Activated T-cell treated with anti-CD3 and anti-CD28 coated beads, Interleukin-2, amount 50 U/mL, for 72 hours (primary cell): ENCODE measurements at regions not wholly inside any gene's neighbourhood (a gene's known extent, or its start where the extent isn't known, plus 50 kb on each side); places are given as distances from the start of the nearest gene placed in this dataset.

Source experiments
- ATAC-seq, 2 donors: fragments of 150-1000 bp; cut with Tn5 transposase; replicated peaks in 1 of 2; 2 replicates each; pipeline ENCODE4 v1.10.0; 2021; ENCODE audit warnings: moderate library complexity in 2 of 2, mild to moderate bottlenecking in 1 of 2
- DNase-seq, 2 donors: peaks; one replicate each; pipeline ENCODE4 v3.0.0; 2021 to 2022; ENCODE audit warnings: mixed read lengths in 1 of 2
- H3K27ac Mint-ChIP-seq: one replicate; pipeline ENCODE4 v1.8.0; 2022; ENCODE audit warnings: mild to moderate bottlenecking, moderate library complexity, mixed read lengths
- H3K27me3 Mint-ChIP-seq: one replicate; pipeline ENCODE4 v1.8.0; 2022; ENCODE audit warnings: low read depth, mixed read lengths
- H3K36me3 Mint-ChIP-seq, 2 donors: one replicate each; pipeline ENCODE4 v1.8.0; 2022; ENCODE audit warnings: mixed read lengths in 2 of 2, mild to moderate bottlenecking in 1 of 2; ENCODE audit not compliant: insufficient read depth in 2 of 2
- H3K4me1 Mint-ChIP-seq: one replicate; pipeline ENCODE4 v1.8.0; 2022; ENCODE audit warnings: low read depth, mixed read lengths
- H3K4me3 Mint-ChIP-seq, 2 donors: one replicate each; pipeline ENCODE4 v1.8.0; 2022; ENCODE audit warnings: mild to moderate bottlenecking in 2 of 2, mixed read lengths in 2 of 2, moderate library complexity in 2 of 2
- H3K9me3 Mint-ChIP-seq, 2 donors: one replicate each; pipeline ENCODE4 v1.8.0; 2022; ENCODE audit warnings: mixed read lengths in 2 of 2

DNA sequence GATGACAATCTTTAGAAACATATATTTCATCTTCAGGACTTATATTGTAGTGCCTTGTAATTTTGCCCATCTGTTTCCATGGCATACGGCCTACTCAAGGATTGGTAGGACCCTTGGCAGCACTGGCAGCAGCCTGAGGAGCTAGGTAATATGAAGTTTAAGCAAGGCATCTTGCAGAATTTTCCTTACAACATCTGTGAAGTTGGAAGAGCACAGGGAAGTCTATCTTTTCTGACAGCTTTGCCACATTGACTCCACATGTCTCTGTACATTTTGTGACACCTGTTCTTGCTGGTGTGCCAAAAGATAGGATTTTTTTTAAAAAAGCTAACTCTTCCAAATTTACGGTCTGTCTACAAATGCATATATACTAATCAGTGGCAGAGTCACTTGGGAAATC lies 1235.2 kb downstream of the PCDH7 start:
- no peak overlapping the region for H3K4me3 Mint-ChIP-seq
- H3K4me1 Mint-ChIP-seq = no peaks in the 10 kb centered on the region
- H3K9me3 Mint-ChIP-seq = peaks cover 9 to 13% of the 10 kb centered on the region in 2 donors
- no peak for ATAC-seq
- H3K27me3 Mint-ChIP-seq = no peaks in the 10 kb centered on the region
- no peak for DNase-seq
- H3K36me3 Mint-ChIP-seq = no peaks in the 10 kb centered on the region
- H3K27ac Mint-ChIP-seq = no peak overlapping the region

DNA sequence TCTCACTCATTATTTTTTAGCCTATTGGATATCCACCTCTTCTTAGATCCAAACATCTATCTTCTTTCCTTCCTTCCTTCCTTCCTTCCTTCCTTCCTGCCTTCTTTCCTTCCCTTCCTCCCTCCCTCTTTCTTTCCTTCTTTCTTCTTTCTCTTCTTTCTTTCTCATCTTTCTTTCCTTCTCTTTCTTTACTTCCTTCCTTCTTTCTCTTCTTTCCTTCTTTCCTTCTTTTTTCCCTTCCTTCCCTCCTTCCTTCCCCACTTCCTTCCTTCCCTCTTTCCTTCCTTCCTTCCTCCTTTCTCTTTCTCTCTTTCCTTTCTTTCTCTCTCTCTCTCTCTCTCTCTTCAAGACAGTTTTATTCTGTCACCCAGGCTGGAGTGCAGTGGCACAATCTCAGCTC lies 1239.8 kb downstream of the PCDH7 start:
- DNase-seq (no peak), ATAC-seq (no peak)
- H3K27me3 Mint-ChIP-seq = no peaks in the 10 kb centered on the region
- H3K4me3 Mint-ChIP-seq = no peak overlapping the region
- peaks cover 0 to 2% of the 10 kb centered on the region in 2 donors for H3K36me3 Mint-ChIP-seq
- no peak overlapping the region for H3K27ac Mint-ChIP-seq
- no peaks in the 10 kb centered on the region for H3K4me1 Mint-ChIP-seq
- H3K9me3 Mint-ChIP-seq = peaks cover 10 to 12% of the 10 kb centered on the region in 2 donors

DNA sequence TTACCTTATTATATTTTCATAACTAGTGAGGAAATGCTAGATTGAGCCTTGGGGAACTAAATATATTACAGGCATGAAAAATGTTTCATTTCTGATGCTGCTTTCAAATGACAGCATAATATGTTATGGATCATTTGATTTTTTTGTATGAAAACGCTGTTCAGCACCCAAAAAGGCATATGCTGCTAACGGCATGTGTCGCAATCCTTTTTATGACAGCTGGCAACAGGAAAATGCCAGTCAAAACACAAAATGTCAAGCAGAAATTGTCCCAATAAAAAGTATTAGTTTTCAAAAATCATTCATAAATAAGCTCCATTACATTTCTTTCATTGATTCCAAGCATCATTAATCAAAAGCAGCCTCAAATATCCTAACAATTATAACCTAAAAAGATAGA lies 1244.5 kb downstream of the PCDH7 start:
- no peak overlapping the region for H3K4me3 Mint-ChIP-seq
- peaks cover 6 to 7% of the 10 kb centered on the region in 2 donors for H3K9me3 Mint-ChIP-seq
- H3K36me3 Mint-ChIP-seq = peaks cover 0 to 4% of the 10 kb centered on the region in 2 donors
- H3K27me3 Mint-ChIP-seq = no peaks in the 10 kb centered on the region
- H3K4me1 Mint-ChIP-seq = no peaks in the 10 kb centered on the region
- no peak for DNase-seq
- no peak for ATAC-seq
- H3K27ac Mint-ChIP-seq = no peak overlapping the region

DNA sequence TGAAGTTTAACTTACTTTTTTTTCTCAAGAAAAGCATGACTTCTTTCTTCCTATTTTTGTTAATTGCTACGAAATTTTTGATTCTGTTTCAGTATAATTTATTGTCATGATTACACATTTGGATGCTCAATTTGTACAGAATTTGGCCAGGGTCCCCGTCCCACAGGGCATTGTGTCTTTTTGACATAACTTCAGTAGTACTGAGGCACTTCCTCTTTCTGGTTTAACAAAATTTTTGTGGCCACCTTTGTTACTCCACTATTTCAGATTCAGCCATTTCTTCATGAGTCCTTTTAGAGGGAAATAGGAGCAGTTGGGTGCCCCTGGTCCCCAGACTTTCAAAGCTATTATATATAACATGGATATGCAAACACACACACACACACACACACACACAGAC lies 1248.7 kb downstream of the PCDH7 start:
- ATAC-seq (no peak), DNase-seq (no peak)
- Mint-ChIP-seq H3K4me3 (no peak overlapping the region), H3K9me3 (peaks cover 0 to 1% of the 10 kb centered on the region in 2 donors), H3K27me3 (no peaks in the 10 kb centered on the region), H3K4me1 (no peaks in the 10 kb centered on the region), H3K27ac (no peak overlapping the region), H3K36me3 (peaks cover 0 to 2% of the 10 kb centered on the region in 2 donors)

DNA sequence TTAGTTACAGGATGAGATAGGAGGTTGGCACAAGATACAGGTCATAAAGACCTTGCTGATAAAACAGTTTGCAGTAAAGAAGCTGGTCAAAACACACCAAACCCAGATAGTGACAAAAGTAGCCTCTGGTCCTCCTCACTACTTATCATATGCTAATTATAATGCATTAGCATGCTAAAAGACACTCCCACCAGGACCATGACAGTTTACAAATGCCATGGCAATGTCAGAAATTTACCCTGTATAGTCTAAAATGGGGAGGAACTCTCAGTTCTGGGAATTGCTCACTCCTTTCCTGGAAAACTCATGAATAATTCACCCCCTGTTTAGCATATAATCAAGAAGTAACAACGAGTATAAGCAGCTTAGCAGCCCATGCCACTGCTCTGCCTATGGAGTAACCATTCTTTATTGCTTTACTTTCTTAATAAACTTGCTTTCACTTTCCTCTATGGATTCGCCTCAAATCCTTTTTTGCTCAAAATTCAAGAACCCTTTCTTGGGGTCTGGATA lies 1254.4 kb downstream of the PCDH7 start:
- Mint-ChIP-seq H3K4me3 (no peak overlapping the region), H3K9me3 (peaks cover 4 to 6% of the 10 kb centered on the region in 2 donors), H3K36me3 (no peaks in the 10 kb centered on the region), H3K4me1 (no peaks in the 10 kb centered on the region), H3K27ac (no peak overlapping the region), H3K27me3 (no peaks in the 10 kb centered on the region)
- no peak for DNase-seq
- ATAC-seq = no peak

DNA sequence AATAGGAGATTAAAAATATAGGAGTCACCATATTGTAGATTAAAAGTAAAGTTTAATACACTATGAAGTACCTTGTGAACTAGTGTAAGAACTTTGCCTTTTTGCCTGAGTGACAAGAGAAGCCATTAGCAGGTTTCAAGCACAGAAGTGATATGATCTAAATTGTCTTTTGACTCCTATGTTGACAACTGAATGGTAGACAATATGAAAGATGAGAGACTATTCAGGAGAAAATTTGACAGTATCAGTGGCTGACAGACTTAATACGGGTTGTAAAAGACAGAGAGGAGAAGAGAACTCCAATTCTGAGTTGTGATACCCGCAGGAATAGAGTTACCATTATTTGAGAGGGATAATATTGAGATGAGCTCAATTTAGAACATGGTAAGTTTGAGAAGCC lies 1259.8 kb downstream of the PCDH7 start:
- H3K27ac Mint-ChIP-seq = no peak overlapping the region
- H3K9me3 Mint-ChIP-seq = peaks cover 8 to 11% of the 10 kb centered on the region in 2 donors
- no peaks in the 10 kb centered on the region for H3K36me3 Mint-ChIP-seq
- DNase-seq (no peak), ATAC-seq (no peak)
- H3K4me3 Mint-ChIP-seq = no peak overlapping the region
- H3K27me3 Mint-ChIP-seq = no peaks in the 10 kb centered on the region
- H3K4me1 Mint-ChIP-seq = no peaks in the 10 kb centered on the region

DNA sequence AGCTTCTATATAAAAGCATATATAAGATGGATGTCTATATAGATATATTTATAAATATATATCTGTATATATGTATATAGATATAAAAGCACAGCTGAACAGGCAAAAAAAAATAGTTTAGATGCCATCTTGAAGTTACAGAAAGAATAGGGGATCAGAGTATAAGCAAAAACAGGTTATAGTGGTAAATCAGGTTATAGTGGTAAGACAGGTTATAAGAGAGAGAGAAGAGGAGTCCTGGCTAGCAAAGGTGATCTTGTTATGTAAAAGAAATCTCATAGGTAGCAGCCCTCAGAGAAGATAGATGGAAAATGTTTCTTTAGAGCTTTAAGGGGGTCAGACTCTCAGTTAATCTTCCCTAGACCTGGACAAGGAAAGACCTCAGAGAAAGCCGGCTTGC lies 1263.1 kb downstream of the PCDH7 start:
- H3K36me3 Mint-ChIP-seq = no peaks in the 10 kb centered on the region
- ATAC-seq (no peak), DNase-seq (no peak)
- no peak overlapping the region for H3K4me3 Mint-ChIP-seq
- H3K27me3 Mint-ChIP-seq = no peaks in the 10 kb centered on the region
- peaks cover 5 to 11% of the 10 kb centered on the region in 2 donors for H3K9me3 Mint-ChIP-seq
- H3K27ac Mint-ChIP-seq = no peak overlapping the region
- no peaks in the 10 kb centered on the region for H3K4me1 Mint-ChIP-seq

DNA sequence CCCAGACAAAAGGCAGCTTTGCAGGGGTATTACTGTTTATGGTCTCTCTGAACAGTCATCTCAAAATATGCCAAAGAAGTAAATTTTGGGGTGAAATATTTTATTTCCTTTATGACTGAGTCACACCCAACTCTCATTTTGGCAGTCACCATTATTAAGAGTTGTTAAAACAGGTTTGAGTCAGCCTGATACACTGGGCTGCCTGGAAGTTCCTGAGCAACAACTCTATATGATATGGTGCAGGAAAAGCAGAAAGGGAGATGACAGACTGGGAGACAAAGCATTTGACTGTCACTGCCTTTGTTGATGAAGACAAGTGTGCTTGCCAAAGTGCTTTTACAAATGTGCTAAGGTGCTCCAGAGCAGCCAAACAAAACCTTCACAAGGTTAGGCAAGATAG lies 1263.5 kb downstream of the PCDH7 start:
- H3K27me3 Mint-ChIP-seq = no peaks in the 10 kb centered on the region
- no peaks in the 10 kb centered on the region for H3K36me3 Mint-ChIP-seq
- no peaks in the 10 kb centered on the region for H3K4me1 Mint-ChIP-seq
- peaks cover 4 to 8% of the 10 kb centered on the region in 2 donors for H3K9me3 Mint-ChIP-seq
- no peak for ATAC-seq
- DNase-seq = no peak
- no peak overlapping the region for H3K27ac Mint-ChIP-seq
- no peak overlapping the region for H3K4me3 Mint-ChIP-seq

DNA sequence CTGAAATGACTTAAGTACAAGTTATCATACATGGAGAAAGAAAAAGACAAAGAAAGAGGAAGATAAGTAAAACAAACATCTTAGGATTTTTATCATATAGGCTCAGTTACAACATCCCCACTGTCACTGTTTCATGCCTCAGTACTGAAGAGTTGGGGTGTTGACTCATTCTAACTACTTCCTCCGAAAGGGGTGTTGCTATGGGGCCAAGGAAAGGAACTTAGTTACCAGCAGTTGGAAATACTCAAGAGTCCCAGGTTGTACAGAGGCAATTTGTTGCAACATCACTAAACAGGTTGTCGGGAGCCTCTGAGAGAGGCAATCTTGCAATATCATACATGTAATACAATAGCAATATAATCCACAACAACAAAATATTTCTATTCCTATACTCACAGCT lies 1264.7 kb downstream of the PCDH7 start:
- no peak overlapping the region for H3K27ac Mint-ChIP-seq
- no peak for ATAC-seq
- H3K27me3 Mint-ChIP-seq = no peaks in the 10 kb centered on the region

DNA sequence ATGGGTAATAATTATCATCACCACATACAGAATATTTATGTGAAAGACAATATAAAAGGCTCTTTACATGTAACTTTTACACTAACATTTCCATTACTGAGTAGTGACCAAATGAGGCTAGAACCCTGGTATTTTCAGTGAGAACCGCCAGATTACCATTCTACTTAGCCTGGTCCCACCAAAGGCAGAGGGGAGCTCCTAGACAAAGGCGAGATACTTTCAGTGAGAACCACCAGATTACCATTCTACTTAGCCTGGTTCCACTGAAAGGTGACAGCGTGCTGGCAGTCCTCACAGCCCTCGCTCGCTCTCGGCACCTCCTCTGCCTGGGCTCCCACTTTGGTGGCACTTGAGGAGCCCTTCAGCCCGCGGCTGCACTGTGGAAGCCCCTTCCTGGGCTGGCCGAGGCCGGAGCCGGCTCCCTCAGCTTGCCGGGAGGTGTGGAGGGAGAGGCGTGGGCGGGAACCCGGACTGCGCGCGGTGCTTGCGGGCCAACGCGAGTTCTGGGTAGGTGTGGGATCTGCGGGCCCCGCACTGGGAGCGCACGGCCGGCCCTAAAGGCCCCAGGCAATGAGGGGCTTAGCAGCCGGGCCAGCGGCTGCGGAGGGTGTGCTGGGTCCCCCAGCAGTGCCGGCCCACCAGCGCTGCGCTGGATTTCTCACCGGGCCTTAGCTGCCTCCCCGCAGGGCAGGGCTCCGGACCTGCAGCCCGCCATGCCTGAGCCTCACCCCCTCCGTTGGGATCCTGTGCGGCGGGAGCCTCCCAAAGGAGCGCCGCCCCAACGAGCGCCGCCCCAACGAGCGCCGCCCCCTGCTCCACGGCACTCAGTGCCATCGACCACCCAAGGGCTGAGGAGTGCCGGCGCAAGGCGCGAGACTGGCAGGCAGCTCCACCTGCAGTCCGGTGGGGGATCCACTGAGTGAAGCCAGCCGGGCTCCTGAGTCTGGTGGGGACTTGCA lies 1276.1 kb downstream of the PCDH7 start:
- Mint-ChIP-seq H3K4me1 (no peaks in the 10 kb centered on the region), H3K27me3 (no peaks in the 10 kb centered on the region), H3K4me3 (no peak overlapping the region), H3K9me3 (peaks cover 0 to 12% of the 10 kb centered on the region in 2 donors), H3K27ac (no peak overlapping the region), H3K36me3 (peaks cover 0 to 2% of the 10 kb centered on the region in 2 donors)
- ATAC-seq (no peak), DNase-seq (no peak)

More for the DNA sequence above, 1264.7 kb downstream of the PCDH7 start:
- Mint-ChIP-seq H3K36me3 (no peaks in the 10 kb centered on the region), H3K9me3 (peaks cover 5 to 7% of the 10 kb centered on the region in 2 donors), H3K4me3 (no peak overlapping the region), H3K4me1 (no peaks in the 10 kb centered on the region)
- DNase-seq = no peak

DNA sequence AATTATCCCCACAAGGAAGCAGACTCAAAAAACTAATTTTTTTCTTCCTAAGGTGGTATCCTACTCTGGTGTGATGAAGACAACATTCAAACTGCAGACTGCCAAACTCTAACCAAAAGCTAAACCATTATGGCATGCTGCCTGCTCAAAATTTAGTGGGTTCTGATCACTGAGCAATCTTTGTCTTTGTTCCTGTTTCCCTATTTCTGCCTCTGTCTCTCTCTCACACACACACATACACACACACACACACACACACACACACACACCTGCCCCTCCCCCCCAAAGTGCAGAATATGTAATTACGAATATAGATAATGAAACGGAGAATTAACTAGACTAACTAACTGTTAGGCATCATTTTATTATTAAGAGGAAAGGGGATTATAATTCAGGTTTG lies 1278.6 kb downstream of the PCDH7 start:
- no peaks in the 10 kb centered on the region for H3K4me1 Mint-ChIP-seq
- H3K9me3 Mint-ChIP-seq = peaks cover 3 to 12% of the 10 kb centered on the region in 2 donors
- DNase-seq = no peak
- no peak for ATAC-seq
- no peaks in the 10 kb centered on the region for H3K27me3 Mint-ChIP-seq
- H3K27ac Mint-ChIP-seq = no peak overlapping the region
- H3K36me3 Mint-ChIP-seq = peaks cover 0 to 2% of the 10 kb centered on the region in 2 donors
- no peak overlapping the region for H3K4me3 Mint-ChIP-seq

DNA sequence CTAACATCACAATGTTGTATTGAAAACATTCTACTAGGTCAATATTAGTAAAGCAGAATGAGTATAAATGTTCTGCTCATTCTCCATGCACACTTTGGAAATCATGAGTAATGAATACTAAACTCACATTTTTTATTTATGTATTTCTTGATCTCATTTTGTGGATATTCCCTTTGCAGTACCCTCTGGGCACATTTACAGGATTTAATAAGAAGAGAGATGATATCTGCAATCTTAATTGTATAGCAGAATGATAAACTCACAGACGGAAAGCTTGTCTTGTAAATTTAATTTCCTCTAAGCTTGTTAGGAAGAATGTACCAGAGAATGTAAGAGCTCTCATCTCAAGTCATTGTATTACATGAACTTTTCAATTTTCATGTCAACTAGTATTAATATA lies 1279.7 kb downstream of the PCDH7 start:
- Mint-ChIP-seq H3K9me3 (peaks cover 4 to 8% of the 10 kb centered on the region in 2 donors), H3K4me3 (no peak overlapping the region), H3K27ac (no peak overlapping the region), H3K4me1 (no peaks in the 10 kb centered on the region), H3K27me3 (no peaks in the 10 kb centered on the region), H3K36me3 (no peaks in the 10 kb centered on the region)
- ATAC-seq (no peak), DNase-seq (no peak)

DNA sequence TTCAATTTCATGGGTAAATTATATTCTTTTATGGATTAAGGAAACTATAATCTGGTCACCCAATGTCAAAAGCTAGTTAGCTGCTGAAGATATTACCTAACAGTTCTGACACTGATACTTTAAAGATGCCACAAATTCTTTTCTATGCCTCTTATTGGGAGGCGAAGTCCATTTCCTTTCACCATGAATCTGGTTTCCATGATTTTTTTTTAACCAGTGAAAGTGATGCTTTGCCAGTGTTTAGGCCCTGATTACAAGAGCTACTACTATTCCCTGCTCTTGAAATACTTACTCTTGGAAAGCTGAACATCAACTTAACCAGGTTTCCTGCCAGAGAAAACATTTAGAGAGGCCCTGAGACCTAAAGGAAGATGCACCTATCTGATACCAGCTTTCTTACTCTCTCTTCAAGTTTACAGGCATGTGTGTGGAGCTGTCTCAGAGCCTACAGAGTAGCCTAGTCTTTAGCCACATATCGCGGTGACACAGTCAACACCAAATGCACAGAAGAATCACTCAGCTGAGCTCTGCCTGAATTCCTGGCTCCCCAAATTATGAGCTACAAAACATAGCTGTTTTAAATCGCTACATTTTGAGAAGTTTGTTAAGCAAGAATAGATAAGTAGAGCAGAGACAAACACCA lies 1280.8 kb downstream of the PCDH7 start:
- Mint-ChIP-seq H3K4me3 (no peak overlapping the region), H3K4me1 (no peaks in the 10 kb centered on the region), H3K9me3 (peaks cover 7 to 11% of the 10 kb centered on the region in 2 donors), H3K36me3 (peaks cover 0 to 2% of the 10 kb centered on the region in 2 donors), H3K27ac (no peak overlapping the region), H3K27me3 (no peaks in the 10 kb centered on the region)
- no peak for ATAC-seq
- DNase-seq = no peak
